IMR-90 (cell line): ENCODE measurements at regions not wholly inside any gene's neighbourhood (a gene's known extent, or its start where the extent isn't known, plus 50 kb on each side); places are given as distances from the start of the nearest gene placed in this dataset.

Source experiments
- ATAC-seq: fragments of 200-7000 bp; cut with Tn5 transposase; 2 replicates; pipeline ENCODE4 v1.9.1; 2020; ENCODE audit warnings: low read depth, mild to moderate bottlenecking, moderate library complexity
- BruUV-seq: library from RNA; stranded (reverse); fragments of 400-500 nt; replicated peaks from 2 replicates; lab custom pipeline; 2021; lab: Mats Ljungman, UMichigan
- CTCF ChIA-PET: fragments of 300-600 bp; formaldehyde crosslinking; extraction: SDS; loops from one replicate; lab custom pipeline; 2021; ENCODE audit warnings: antibody characterized with exemption; lab: Yijun Ruan, JAX
- POLR2A ChIA-PET: fragments of 300-600 bp; sonication (Branson Sonifier 250); formaldehyde crosslinking; loops from one replicate; lab custom pipeline; 2022; ENCODE audit warnings: antibody characterized with exemption; ENCODE audit not compliant: unreplicated experiment; lab: Charles Lee
- DNase-seq: peaks from one replicate; pipeline ENCODE4 v3.0.0; 2013
- H2AFZ ChIP-seq: replicated peaks from 2 replicates; pipeline ENCODE3; 2013; ENCODE audit warnings: low read length, mild to moderate bottlenecking; ENCODE audit not compliant: poor library complexity
- H2AK5ac ChIP-seq: 2 replicates; pipeline ENCODE4 v1.6.1; 2013; ENCODE audit warnings: low read depth, low read length, inconsistent platforms
- H2AK9ac ChIP-seq: replicated peaks from 2 replicates; pipeline ENCODE3; 2013; ENCODE audit warnings: mild to moderate bottlenecking, low read depth, low read length, moderate library complexity; ENCODE audit not compliant: poor library complexity
- H2BK120ac ChIP-seq: 2 replicates; pipeline ENCODE4 v1.6.1; 2013; ENCODE audit warnings: low read depth, low read length, inconsistent platforms
- H2BK15ac ChIP-seq: 3 replicates; pipeline ENCODE4 v1.6.1; 2013; ENCODE audit warnings: low read depth, low read length, inconsistent platforms
- H2BK20ac ChIP-seq: 2 replicates; pipeline ENCODE4 v1.6.1; 2013; ENCODE audit warnings: low read depth, mild to moderate bottlenecking, inconsistent platforms, low read length, moderate library complexity
- H2BK5ac ChIP-seq: 2 replicates; pipeline ENCODE4 v1.6.1; 2013; ENCODE audit warnings: mild to moderate bottlenecking, low read depth, low read length, inconsistent platforms; ENCODE audit not compliant: poor library complexity, severe bottlenecking
- H3K14ac ChIP-seq: replicated peaks from 2 replicates; pipeline ENCODE4 v1.6.1; 2013; ENCODE audit warnings: low read depth, low read length, inconsistent platforms
- H3K18ac ChIP-seq: 2 replicates; pipeline ENCODE4 v1.6.1; 2013; ENCODE audit warnings: low read depth, low read length, control low read depth
- H3K23ac ChIP-seq: 2 replicates; pipeline ENCODE4 v1.6.1; 2013; ENCODE audit warnings: low read depth, low read length, inconsistent platforms
- H3K27ac ChIP-seq: 2 replicates; pipeline ENCODE4 v1.5.1; 2013; ENCODE audit warnings: mild to moderate bottlenecking, control low read depth, low read length; ENCODE audit not compliant: insufficient read depth
- H3K27me3 ChIP-seq: 2 replicates; pipeline ENCODE4 v1.6.1; 2013; ENCODE audit warnings: low read length; ENCODE audit not compliant: control insufficient read depth, insufficient read depth
- H3K36me3 ChIP-seq: 2 replicates; pipeline ENCODE4 v1.6.1; 2013; ENCODE audit warnings: low read length, mixed read lengths; ENCODE audit not compliant: control insufficient read depth, insufficient read depth
- H3K4ac ChIP-seq: 2 replicates; pipeline ENCODE4 v1.6.1; 2013; ENCODE audit warnings: low read depth, low read length, inconsistent platforms
- H3K4me1 ChIP-seq: 2 replicates; pipeline ENCODE4 v1.6.1; 2013; ENCODE audit warnings: low read length, mixed read lengths; ENCODE audit not compliant: control insufficient read depth, insufficient read depth
- H3K4me2 ChIP-seq: 2 replicates; pipeline ENCODE4 v1.6.1; 2013; ENCODE audit warnings: low read depth, mild to moderate bottlenecking, control low read depth, low read length, moderate library complexity
- H3K4me3 ChIP-seq: 2 replicates; pipeline ENCODE4 v1.5.1; 2013; ENCODE audit warnings: low read depth, mild to moderate bottlenecking, control low read depth, low read length, moderate library complexity; ENCODE audit not compliant: insufficient read depth
- H3K56ac ChIP-seq: 2 replicates; pipeline ENCODE4 v1.6.1; 2013; ENCODE audit warnings: low read length, inconsistent platforms; ENCODE audit not compliant: insufficient read depth; ENCODE audit errors: extremely low read depth
- H3K79me1 ChIP-seq, 2 experiments: 2 replicates each; pipeline ENCODE4 v1.6.1; 2013; ENCODE audit warnings: low read length in 2 of 2, inconsistent platforms in 1 of 2, low read depth in 1 of 2
- H3K9ac ChIP-seq: 2 replicates; pipeline ENCODE4 v1.6.1; 2013; ENCODE audit warnings: low read depth, low read length, control low read depth
- H3K9me1 ChIP-seq: 2 replicates; pipeline ENCODE4 v1.6.1; 2013; ENCODE audit warnings: low read length, inconsistent platforms; ENCODE audit not compliant: insufficient read depth
- H3K9me3 ChIP-seq: 2 replicates; pipeline ENCODE4 v1.6.1; 2013; ENCODE audit warnings: low read length; ENCODE audit not compliant: control insufficient read depth, insufficient read depth
- H4K20me1 ChIP-seq: 2 replicates; pipeline ENCODE4 v1.6.1; 2013; ENCODE audit warnings: low read length, inconsistent platforms; ENCODE audit not compliant: insufficient read depth
- H4K5ac ChIP-seq: 2 replicates; pipeline ENCODE4 v1.6.1; 2013; ENCODE audit warnings: mild to moderate bottlenecking, low read depth, low read length, control low read depth
- H4K8ac ChIP-seq, 2 experiments: 2 replicates each; pipeline ENCODE4 v1.6.1; 2013; ENCODE audit warnings: low read depth in 2 of 2, low read length in 2 of 2, control low read depth in 1 of 2, inconsistent platforms in 1 of 2
- H4K91ac ChIP-seq: 2 replicates; pipeline ENCODE4 v1.6.1; 2013; ENCODE audit warnings: low read depth, low read length, inconsistent platforms; ENCODE audit not compliant: insufficient read depth
- BHLHE40 ChIP-seq: fragments of 150-350 bp; IDR thresholded peaks from 2 replicates; pipeline ENCODE4 v1.6.1; 2016; ENCODE audit warnings: mild to moderate bottlenecking, low read depth, low read length
- CEBPB ChIP-seq: IDR thresholded peaks from 2 replicates; pipeline ENCODE4 v1.6.1; 2012; ENCODE audit warnings: low read depth, low read length, improper control_type of control experiment
- MXI1 ChIP-seq: IDR thresholded peaks from 2 replicates; pipeline ENCODE4 v1.6.1; 2012; ENCODE audit warnings: low read depth, mild to moderate bottlenecking, low read length, moderate library complexity, borderline replicate concordance
- NFE2L2 ChIP-seq: fragments of 150-350 bp; IDR thresholded peaks from 2 replicates; pipeline ENCODE4 v1.6.1; 2016; ENCODE audit warnings: low read depth, mild to moderate bottlenecking, low read length
- POLR2A ChIP-seq: IDR thresholded peaks from 2 replicates; pipeline ENCODE4 v1.6.1; 2012; ENCODE audit warnings: mild to moderate bottlenecking, low read depth, low read length
- RCOR1 ChIP-seq: IDR thresholded peaks from 2 replicates; pipeline ENCODE4 v1.6.1; 2012; ENCODE audit warnings: mild to moderate bottlenecking, low read length, improper control_type of control experiment; ENCODE audit not compliant: insufficient replicate concordance
- RFX5 ChIP-seq: IDR thresholded peaks from 2 replicates; pipeline ENCODE4 v1.8.0; 2012; ENCODE audit warnings: low read depth, mild to moderate bottlenecking, low read length, moderate library complexity
- WGBS, 2 experiments: methylation state at CpG; one replicate each; pipeline versions ENCODE4 v1.1.5 to v1.1.7; 2013; ENCODE audit warnings: missing lambda C conversion rate in 2 of 2; ENCODE audit not compliant: insufficient read length in 1 of 2; ENCODE audit errors: extremely low coverage in 2 of 2; 5-methylcytosine and 5-hydroxymethylcytosine counted together
- dilution Hi-C: fragments of 300-500 bp; cut with HindIII; formaldehyde crosslinking; loops from one replicate; pipeline ENCODE4 v1.14.3; 2018; ENCODE audit warnings: low sequenced_read_pairs; ENCODE audit not compliant: unreplicated experiment
- in situ Hi-C: fragments of 300-500 bp; cut with MboI; formaldehyde crosslinking; loops from 3 replicates; pipeline ENCODE4 v1.14.3; 2019; ENCODE audit warnings: low sequenced_read_pairs, inconsistent platforms, mixed read lengths
- intact Hi-C: fragments of 100-400 bp; cut with micrococcal nuclease; formaldehyde crosslinking; loops from 2 replicates; pipeline ENCODE4 v1.10.0; 2022
- TF ChIP-seq, protein P1 (sequence below): fragments of 150-350 bp; IDR thresholded peaks from 2 replicates; pipeline ENCODE4 v1.6.1; 2017; ENCODE audit warnings: mild to moderate bottlenecking, antibody characterized with exemption, low read length, low read depth

DNA sequence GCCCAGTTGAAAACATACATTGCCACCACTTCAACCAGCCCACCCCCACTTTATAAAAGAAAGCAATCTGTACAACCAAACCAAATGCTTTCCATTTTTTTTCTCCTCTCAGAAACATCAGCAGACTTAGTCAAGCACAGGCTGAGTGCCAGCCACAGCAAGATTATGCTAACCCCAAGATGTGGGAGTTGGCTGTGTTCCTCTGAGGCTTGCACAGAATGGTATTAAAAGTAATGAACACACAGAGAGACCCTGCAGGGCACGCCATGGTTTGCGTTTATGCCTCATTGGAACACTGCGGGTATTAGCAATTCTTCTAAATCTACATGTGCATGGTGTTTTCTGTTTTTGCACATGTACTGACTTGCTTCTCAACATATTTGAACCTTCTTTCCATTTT lies 419.9 kb upstream of the GRAMD2B start:
- no peaks in the 10 kb centered on the region for H3K36me3 ChIP-seq
- H3K23ac ChIP-seq: no peak overlapping the region
- 30% methylated on average over 2 of the region's 3 CpGs; no CpG with 5 or more reads in 1 of the 2 experiments for whole genome bisulfite sequencing, 2 experiments
- no peaks in the 10 kb centered on the region for H3K9me1 ChIP-seq
- H4K5ac ChIP-seq: no peak overlapping the region
- dilution Hi-C loops (no loop called here), intact Hi-C loops (no loop called here), in situ Hi-C loops (no loop called here)
- H3K18ac ChIP-seq: no peak overlapping the region
- no peak overlapping the region for H2BK15ac ChIP-seq
- no peak overlapping the region for H2AK9ac ChIP-seq
- POLR2A ChIA-PET: no interaction called here
- H2BK120ac ChIP-seq: no peak overlapping the region
- no peaks in the 10 kb centered on the region for H4K20me1 ChIP-seq
- BruUV-seq: no TSS peak
- H3K14ac ChIP-seq: no peak overlapping the region
- no peak overlapping the region for H3K27ac ChIP-seq
- H3K9ac ChIP-seq: no peak overlapping the region
- H2AFZ ChIP-seq: no peak overlapping the region
- H3K79me1 ChIP-seq: no peaks in the 10 kb centered on the region
- no peak overlapping the region for H3K4me3 ChIP-seq
- peak overlapping the region; percentile 15; the same call in 1 of the 2 replicates for H3K4me2 ChIP-seq
- no peak overlapping the region for H4K8ac ChIP-seq
- TF ChIP-seq, protein P1, sequence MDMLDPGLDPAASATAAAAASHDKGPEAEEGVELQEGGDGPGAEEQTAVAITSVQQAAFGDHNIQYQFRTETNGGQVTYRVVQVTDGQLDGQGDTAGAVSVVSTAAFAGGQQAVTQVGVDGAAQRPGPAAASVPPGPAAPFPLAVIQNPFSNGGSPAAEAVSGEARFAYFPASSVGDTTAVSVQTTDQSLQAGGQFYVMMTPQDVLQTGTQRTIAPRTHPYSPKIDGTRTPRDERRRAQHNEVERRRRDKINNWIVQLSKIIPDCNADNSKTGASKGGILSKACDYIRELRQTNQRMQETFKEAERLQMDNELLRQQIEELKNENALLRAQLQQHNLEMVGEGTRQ: no peak
- TF ChIP-seq CEBPB: no peak
- TF ChIP-seq POLR2A: no peak
- TF ChIP-seq MXI1: no peak
- TF ChIP-seq BHLHE40: no peak
- no peak for TF ChIP-seq RFX5
- no peak for TF ChIP-seq NFE2L2
- no peak for TF ChIP-seq RCOR1
- H4K91ac ChIP-seq: no peak overlapping the region
- DNase-seq: peak; percentile 83
- no peaks in the 10 kb centered on the region for H3K27me3 ChIP-seq
- peak; percentile 54 for ATAC-seq
- H2BK5ac ChIP-seq: no peak overlapping the region
- CTCF ChIA-PET: no interaction called here
- H2BK20ac ChIP-seq: no peak overlapping the region
- no peak overlapping the region for H3K4ac ChIP-seq
- no peak overlapping the region for H2AK5ac ChIP-seq
- peaks cover 8% of the 10 kb centered on the region for H3K4me1 ChIP-seq
- H3K9me3 ChIP-seq: no peaks in the 10 kb centered on the region
- no peak overlapping the region for H3K56ac ChIP-seq
